Suprapubic skin (tissue), 3 donors: ENCODE measurements at regions not wholly inside any gene's neighbourhood (a gene's known extent, or its start where the extent isn't known, plus 50 kb on each side); places are given as distances from the start of the nearest gene placed in this dataset.

Experiments used
- CTCF ChIP-seq, 2 donors: fragments of 200-600 bp in 1 of 2; fragments of 450-650 bp in 1 of 2; sonication (generic) in 1 of 2; IDR thresholded peaks; one replicate each; pipeline ENCODE4 v1.5.1; 2016 to 2019; ENCODE audit warnings: antibody characterized with exemption in 2 of 2, mild to moderate bottlenecking in 1 of 2, moderate library complexity in 1 of 2
- POLR2A ChIP-seq, 2 donors: fragments of 450-650 bp; IDR thresholded peaks; one replicate each; pipeline ENCODE4 v1.6.1; 2017; ENCODE audit warnings: antibody characterized with exemption in 2 of 2, mild to moderate bottlenecking in 2 of 2, moderate library complexity in 2 of 2

- TF ChIP-seq CTCF (IDR thresholded peaks at IDR 0.05) (no peak), POLR2A (IDR thresholded peaks at IDR 0.05) (no peak)
These were observed 153.0 kb upstream of the CAND1 start for GRCh38 chr12:67116134-67116533.
